SIG-M5 treated with dmso at 0.1 percent for 504 hours (cell line): ENCODE measurements at regions not wholly inside any gene's neighbourhood (a gene's known extent, or its start where the extent isn't known, plus 50 kb on each side); places are given as distances from the start of the nearest gene placed in this dataset.
A peak's percentile ranks its signal among the peaks of the same experiment; 100 is the strongest.
"Not testable (repeated sequence)": the region's sequence is repeated elsewhere in the genome, so short reads cannot be mapped to it uniquely, and the experiment has no call there.

Source experiments
- DNase-seq: peaks from one replicate; lab custom pipeline; 2025; ENCODE audit not compliant: unreplicated experiment; lab: John Stamatoyannopoulos, UW

DNA sequence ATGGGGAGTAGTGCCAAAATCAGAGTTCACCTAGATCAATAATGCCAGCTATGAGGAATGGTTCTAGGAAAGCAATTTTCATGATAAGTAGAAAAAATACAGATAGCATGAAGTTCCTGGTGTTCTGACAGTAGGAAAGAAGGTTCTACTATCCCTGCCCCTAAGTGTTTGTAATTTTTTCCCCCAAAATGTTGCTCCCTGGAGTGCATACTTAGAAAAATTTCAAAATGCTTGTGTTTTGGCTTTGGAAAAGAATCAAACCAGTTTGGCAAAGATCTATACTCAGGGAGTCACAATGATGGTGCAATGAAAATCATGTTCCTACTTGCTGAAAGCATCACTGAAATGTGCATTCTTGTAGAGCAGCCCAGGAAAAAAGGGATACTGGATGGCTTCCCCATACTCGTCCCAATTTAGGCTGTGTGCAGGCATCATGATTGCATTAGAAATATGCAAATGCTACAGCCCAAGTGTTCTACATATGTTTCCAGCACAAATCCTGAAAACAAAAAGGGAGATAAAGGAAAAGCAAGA lies 74.7 kb downstream of the LPAR4 start:
- DNase-seq: no peak

DNA sequence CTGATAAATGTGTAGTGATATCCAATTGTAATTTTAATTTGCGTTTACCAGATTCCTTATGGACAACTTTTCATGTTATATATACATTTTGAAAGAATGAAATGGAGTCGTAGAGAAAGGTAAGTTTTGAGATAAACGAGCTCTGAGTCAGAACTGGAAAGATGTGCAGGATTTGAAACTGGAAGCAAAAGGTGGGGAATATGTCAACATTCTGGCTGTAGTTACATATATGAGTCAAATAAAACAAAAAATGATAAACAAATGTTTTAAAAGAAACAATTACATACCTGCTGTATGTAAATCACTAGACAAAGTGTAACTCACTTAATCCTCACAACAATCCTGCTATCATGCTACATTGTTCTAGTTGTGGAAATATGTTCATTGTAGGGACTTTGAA lies 84.0 kb downstream of the LPAR4 start:
- DNase-seq: no peak

DNA sequence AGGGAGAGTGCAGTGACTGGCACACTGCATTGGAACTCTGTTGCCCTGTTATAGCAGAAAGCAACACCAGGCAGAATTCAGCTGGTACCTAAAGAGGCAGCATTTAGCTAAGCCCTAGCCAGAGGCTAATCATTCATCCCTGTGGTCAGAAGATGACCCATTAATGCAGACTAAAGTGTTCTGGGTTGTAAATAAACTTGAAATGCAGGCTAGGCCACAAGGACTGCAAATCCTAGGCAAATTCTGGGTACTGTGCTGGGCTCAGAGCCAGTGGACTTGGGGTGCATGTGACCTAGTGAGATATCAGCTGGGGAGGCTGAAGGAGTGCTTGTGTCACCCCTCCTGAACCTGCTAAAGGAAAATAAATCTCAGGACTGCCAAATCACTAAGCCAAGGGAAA lies 91.2 kb downstream of the LPAR4 start:
- no peak for DNase-seq

DNA sequence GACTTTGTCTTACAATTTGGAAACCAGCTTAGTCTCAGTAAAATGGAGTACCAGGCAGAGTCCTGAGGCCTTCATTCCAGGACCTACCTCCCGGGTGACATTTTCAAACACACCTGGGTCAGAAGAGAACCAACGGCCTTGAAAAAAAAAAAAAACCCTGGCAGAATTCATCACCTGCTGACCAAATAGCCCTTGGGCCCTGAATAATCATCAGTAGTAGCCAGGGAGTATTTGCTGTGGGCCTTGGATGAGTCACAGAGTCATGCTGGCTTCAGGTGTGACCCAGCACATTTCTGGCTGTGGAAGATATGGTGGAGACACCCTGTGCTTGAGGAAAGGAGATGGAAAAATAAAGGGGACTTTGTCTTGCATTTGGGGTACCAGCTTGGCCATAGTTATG lies 92.2 kb downstream of the LPAR4 start:
- no peak for DNase-seq

DNA sequence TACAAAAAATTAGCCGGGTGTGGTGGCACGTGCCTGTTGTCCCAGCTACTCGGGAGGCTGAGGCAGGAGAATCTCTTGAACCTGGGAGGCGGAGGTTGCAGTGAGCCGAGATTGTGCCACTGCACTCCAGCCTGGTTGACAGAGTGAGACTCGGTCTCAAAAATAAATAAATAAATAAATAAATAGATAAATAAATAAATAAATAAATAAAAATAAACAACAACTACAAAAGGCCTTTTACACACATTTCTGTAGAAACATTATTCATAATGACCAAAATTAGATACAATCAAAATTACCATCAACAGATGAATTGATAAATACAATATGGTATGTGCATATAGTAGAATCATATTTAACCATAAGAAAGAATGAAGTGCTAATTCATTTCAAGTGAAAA lies 96.7 kb downstream of the LPAR4 start:
- DNase-seq: not testable (repeated sequence)

DNA sequence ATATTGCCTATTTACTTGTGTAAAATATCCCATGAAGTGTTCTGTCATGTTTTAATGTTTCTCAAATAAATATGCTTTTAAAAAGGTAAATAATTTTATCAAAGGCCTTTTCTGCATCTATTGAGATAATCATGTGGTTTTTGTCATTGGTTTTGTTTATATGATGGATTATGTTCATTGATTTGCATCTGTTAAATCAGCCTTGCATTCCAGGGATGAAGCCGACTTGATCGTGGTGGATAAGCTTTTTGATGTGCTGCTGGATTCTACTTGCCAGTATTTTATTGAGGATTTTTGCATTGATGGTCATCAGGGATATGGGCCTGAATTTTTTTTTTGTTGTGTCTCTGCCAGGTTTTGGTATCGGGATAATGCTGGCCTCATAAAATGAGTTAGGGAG lies 63.9 kb upstream of the P2RY10 start:
- not testable (repeated sequence) for DNase-seq

DNA sequence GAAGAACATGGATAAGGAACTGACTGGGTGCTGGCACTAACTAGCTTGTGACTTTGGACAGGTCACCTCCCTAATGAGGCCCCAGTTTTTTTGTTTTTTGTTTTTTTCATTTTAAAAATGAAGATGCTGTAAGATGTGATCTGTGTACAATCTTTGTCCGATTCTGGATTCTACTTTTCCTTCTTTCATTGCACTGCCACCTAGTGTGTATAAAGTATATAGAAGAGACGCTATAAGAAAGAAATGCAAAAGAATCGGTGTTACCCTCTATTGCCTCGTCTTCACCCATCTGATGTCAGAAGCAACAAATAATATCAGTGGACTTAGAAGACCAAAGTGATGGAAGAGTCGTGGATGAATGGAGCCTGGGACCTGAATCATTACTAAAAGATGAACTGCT lies 58.6 kb upstream of the P2RY10 start:
- DNase-seq: peak; percentile 46
